GM18873 (cell line): ENCODE measurements at regions not wholly inside any gene's neighbourhood (a gene's known extent, or its start where the extent isn't known, plus 50 kb on each side); places are given as distances from the start of the nearest gene placed in this dataset.
"Not testable (repeated sequence)": the region's sequence is repeated elsewhere in the genome, so short reads cannot be mapped to it uniquely, and the experiment has no call there.

Source experiments
- ATAC-seq: cut with Tn5 transposase; IDR thresholded peaks from one replicate; pipeline ENCODE4 v1.9.1; 2021; ENCODE audit warnings: mild to moderate bottlenecking, moderate library complexity, moderate number of reproducible peaks; ENCODE audit not compliant: unreplicated experiment, low FRiP score

DNA sequence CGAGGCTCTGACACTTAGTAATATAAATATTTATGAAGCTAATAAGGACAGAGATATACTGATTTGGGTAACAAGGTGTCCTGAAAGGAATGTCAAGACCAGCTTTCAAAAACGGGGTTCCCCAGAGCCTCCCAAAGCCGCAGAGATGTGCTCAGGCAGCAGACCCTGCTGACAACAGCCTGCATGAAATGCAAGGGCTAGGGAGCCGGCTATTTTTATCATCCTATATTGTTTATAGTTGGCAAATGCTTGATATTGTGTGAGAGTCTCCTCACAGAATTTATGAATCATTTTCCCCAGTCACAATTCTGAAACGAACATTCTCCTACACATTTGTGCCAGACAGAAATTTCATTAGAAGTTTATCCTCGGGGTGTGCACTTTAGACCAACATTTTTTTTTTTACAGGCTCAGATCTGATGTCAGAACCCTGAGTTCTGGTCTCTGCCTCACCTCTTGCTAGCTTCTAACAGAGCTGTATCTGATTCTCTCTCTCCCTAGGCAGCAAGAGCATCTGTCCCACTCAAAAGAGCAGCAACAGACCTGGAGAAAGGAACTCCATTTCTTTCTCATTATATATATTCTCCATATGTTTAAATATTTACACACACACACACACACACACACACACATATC lies 302.3 kb upstream of the PLD5 start:
- no peak for ATAC-seq

DNA sequence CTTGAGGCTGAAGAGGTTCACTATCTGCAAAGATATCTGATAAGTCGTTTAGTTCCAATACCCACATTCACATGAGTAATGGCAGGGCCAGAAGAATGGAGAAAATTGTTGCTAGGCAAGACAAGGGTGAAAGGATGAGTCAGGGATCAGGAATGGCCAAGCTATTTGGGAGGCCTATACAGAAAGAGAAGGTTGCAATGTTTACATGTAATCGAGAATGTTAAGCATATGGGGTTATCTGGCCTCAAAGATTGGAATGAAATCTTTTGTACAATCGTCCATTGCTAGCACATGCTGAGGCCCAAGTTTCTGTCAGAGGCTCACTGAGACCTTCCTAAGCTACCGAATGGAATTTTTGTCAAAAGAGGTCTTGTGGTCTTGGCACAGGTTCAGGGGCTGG lies 299.9 kb upstream of the PLD5 start:
- ATAC-seq: no peak

DNA sequence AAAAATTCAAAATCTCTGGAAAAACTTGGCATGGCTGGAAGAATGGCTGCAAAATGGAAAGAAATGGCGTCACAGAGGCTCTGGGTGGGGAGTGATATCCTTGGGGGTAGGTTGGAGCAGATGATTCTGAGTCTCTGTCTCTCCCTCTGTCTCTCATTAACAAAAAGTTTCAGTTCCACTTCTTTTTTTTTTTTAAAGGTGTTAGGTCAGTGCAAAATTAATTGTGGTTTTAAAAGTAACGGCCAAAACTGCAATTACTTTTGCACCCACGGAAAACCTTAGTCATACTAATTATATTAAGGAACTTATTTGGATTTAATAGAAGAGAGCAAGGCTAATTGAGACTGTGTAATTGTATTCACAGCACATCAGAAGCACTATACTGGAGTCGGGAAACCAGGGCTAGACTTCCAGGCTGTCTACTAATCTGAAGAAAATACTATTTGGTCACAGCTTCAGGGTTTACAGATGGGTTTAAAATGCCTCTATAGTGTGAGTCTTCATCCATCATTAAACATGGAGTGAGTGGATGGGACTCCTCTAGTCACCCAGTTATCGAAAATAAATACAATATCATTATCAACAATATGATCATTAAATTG lies 289.1 kb upstream of the PLD5 start:
- peak; percentile 88 for ATAC-seq

GRCh38 chr1:242811092-242811840 lies 286.8 kb upstream of the PLD5 start:
- ATAC-seq: no peak

GRCh38 chr1:242806324-242806723 lies 281.8 kb upstream of the PLD5 start:
- no peak for ATAC-seq

GRCh38 chr1:242805360-242805759 lies 280.9 kb upstream of the PLD5 start:
- ATAC-seq: not testable (repeated sequence)

GRCh38 chr1:242802973-242803372 lies 278.5 kb upstream of the PLD5 start:
- no peak for ATAC-seq

- no peak for ATAC-seq
These were observed 276.0 kb upstream of the PLD5 start for GRCh38 chr1:242800521-242800920.

- ATAC-seq: no peak
These were observed 273.4 kb upstream of the PLD5 start for GRCh38 chr1:242797856-242798255.

DNA sequence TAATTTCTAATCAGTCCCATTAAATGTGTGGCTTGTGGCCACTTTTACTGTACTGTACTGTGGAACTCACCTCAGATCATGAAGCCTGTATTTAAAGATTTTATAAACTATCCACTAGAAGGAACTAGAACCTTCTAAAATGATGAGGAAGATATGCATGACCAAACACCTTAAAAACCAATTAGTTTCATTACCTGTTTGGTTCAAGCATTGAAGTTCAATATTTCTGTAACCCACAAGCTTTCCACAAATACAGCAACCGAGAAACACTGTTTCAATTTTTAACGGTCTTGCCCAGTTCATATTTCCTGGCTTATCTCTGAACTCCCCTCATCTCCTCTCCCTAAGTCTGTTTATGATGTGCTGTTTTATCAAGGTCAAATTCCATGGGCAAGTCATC lies 264.3 kb upstream of the PLD5 start:
- peak; percentile 81 for ATAC-seq

GRCh38 chr1:242787968-242788367 lies 263.5 kb upstream of the PLD5 start:
- ATAC-seq: no peak

GRCh38 chr1:242784807-242785206 lies 260.3 kb upstream of the PLD5 start:
- ATAC-seq: no peak

- ATAC-seq: peak; percentile 74
These were observed 259.6 kb upstream of the PLD5 start for GRCh38 chr1:242784084-242784483.

GRCh38 chr1:242774256-242774655 lies 249.8 kb upstream of the PLD5 start:
- ATAC-seq: no peak

DNA sequence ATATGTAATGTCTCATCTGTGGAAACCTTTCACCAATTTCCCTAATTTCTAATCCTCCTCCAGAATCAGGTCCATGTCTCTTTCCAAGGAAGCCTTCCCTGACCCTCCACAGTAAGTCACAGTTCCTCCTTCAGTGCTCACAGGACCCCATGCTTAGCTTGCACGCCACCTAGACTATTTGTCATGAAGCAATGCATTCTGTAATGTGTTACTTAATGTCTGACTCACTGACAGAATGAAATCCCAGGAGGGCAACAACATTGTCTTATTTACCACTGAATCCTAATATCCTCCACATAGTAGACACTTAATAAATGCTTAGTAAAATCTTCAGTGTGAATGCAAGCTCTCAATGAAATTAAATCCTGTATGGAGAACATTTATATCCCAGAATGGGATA lies 245.9 kb upstream of the PLD5 start:
- no peak for ATAC-seq

GRCh38 chr1:242764161-242764560 lies 239.7 kb upstream of the PLD5 start:
- no peak for ATAC-seq

- no peak for ATAC-seq
These were observed 237.1 kb upstream of the PLD5 start for GRCh38 chr1:242761556-242761955.

DNA sequence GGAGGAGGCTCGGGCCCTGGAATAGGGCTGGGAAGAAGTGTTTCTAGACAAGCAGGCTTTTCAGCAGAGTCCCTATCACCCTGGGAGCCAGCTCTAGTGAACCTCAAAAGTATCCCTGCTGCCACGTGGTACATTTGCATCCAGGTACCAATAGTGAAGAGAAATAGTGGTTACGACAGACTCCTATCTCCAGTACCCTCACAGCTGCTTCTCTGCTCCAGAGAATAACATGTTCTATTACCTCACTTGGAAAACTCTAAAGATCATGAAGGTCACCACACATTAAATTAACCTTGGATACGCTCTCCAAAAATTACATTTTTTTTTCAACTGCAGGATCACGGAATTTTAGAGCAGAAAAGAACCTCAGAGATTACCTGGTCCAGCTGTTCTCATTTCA lies 230.4 kb upstream of the PLD5 start:
- ATAC-seq: no peak

DNA sequence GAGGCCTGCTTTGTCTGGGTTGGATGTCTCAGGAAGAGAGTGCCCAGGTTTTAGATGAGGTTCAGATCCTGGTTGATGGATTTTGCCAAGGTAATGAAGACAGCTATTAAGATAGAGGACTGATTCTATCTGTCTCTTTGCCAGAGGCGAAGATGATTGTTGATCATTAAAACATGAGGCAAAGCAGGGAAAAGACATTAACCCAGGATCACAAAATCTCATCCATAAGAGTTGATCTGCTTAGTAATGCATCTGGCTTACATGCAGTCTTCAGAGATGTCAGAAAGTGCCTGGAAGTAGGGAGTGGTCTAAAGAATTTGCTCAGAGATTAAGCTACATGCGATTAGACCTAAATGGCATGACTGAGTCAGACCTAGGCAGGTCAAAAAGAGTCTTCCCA lies 229.6 kb upstream of the PLD5 start:
- ATAC-seq: no peak

DNA sequence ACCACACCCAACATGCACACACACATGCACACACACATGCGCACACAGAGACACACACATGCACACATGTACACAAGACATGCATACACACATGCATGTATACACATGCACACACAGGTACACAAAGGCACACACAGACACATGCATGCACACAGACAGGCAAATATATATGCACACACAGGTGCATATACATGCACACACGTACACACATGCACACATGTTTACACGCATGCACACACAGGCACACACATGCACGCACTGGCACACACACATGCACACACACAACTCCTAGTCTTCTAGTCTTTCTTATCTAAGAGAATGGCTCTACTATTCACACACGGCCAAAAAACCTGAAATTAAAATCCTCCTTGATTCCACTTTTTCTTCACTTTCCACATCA lies 222.7 kb upstream of the PLD5 start:
- ATAC-seq: no peak

DNA sequence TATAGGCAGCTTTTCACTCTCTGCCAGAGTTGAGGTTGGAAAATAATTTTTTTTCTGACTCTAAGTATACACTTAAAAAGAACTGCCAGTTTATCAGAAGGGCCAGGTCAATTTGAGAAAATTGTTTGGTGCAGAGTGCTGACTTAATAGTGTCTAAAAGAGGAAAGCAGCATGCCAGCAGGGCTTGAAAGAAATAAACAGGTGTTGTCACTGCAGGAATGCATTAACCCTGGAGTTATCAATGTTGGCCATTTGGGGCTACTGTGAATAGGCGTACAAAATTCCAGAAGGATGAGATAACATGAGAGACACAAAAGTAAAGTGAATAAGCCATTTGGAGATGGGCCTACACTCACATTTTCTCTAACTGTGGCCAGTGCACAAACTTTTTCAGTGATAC lies 220.6 kb upstream of the PLD5 start:
- ATAC-seq: no peak
